ENCODE measurements at regions not wholly inside any gene's neighbourhood (a gene's known extent, or its start where the extent isn't known, plus 50 kb on each side); places are given as distances from the start of the nearest gene placed in this dataset.

DNA sequence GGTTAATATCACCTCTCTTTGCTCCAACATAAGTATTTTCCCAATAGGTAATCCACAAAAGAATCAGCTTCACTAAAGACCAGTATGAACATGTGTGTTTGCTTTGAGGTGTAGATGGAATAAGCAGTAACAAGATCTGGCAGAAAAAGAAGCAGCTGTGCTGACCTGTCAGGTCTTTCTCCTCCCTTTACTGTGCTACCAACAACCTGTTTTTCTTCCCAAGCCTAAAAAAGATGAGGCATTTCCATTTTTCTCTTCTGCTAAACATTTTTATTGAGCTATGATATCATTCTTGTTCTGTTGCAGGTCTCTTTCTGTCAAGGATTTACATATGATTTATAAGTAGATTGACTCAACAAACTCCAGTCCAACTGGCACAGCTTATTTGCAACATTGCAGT lies 315.2 kb upstream of the GLI3 start:
- Histone ChIP-seq H3K4me1 (no peaks in the 10 kb centered on the region), H3K9me3 (peaks cover 0 to 6% (median 0%) of the 10 kb centered on the region in 4 donors), H3K27me3 (no peaks in the 10 kb centered on the region), H3K36me3 (no peaks in the 10 kb centered on the region), H3K27ac (no peak overlapping the region), H3K4me3 (no peak overlapping the region)
- no peak for DNase-seq
- TF ChIP-seq CTCF (IDR thresholded peaks at IDR 0.05) (no peak), POLR2A (IDR thresholded peaks at IDR 0.05) (no peak)

GRCh38 chr7:42550706-42551470 lies 313.9 kb upstream of the GLI3 start:
- Histone ChIP-seq H3K9me3 (peaks cover 0 to 6% (median 0%) of the 10 kb centered on the region in 4 donors), H3K4me3 (no peak overlapping the region), H3K4me1 (no peaks in the 10 kb centered on the region), H3K36me3 (no peaks in the 10 kb centered on the region), H3K27me3 (no peaks in the 10 kb centered on the region), H3K27ac (no peak overlapping the region)
- no peak for TF ChIP-seq CTCF (IDR thresholded peaks at IDR 0.05)
- no peak for TF ChIP-seq POLR2A (IDR thresholded peaks at IDR 0.05)
- DNase-seq, result no peak

DNA sequence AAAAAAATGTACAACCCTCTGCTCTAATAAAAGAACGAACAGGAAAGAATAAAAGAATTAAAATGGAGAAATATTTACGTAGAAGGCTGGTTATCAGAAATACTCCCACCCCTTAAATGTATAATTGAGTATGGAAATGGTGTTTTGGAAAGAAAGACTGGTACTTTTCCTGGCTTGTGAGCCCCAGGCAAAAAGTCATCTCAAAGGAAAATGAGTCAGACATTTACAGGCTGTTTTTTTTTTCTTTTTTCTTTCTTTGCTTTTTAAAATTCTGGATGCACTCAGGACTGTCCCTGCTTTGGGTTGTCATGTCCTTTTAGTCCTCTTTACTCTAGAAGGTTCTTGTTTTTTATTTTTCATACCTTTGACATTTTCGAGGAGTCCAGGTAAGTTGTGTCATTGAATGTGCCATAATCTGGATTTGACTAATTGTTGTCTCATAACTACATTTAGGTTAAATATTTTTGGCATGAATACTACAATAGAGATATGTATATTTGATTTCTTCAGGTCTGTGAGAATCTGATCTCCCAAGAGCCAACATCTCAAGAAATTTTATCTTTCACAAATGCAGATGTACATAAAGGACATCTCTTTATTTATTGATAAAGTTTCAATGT lies 313.0 kb upstream of the GLI3 start:
- H3K4me1 ChIP-seq, result no peaks in the 10 kb centered on the region

GRCh38 chr7:42548816-42549611 lies 312.0 kb upstream of the GLI3 start:
- no peak overlapping the region for H3K4me3 ChIP-seq
- no peaks in the 10 kb centered on the region for H3K36me3 ChIP-seq
- no peak for TF ChIP-seq POLR2A (IDR thresholded peaks at IDR 0.05)
- TF ChIP-seq CTCF (IDR thresholded peaks at IDR 0.05), result no peak
- H3K4me1 ChIP-seq, result no peaks in the 10 kb centered on the region
- no peaks in the 10 kb centered on the region for H3K9me3 ChIP-seq
- no peak overlapping the region for H3K27ac ChIP-seq
- DNase-seq, result no peak
- H3K27me3 ChIP-seq, result no peaks in the 10 kb centered on the region

More for the DNA sequence above, 313.0 kb upstream of the GLI3 start:
- no peak for DNase-seq
- no peak overlapping the region for H3K27ac ChIP-seq
- H3K4me3 ChIP-seq, result no peak overlapping the region
- H3K27me3 ChIP-seq, result no peaks in the 10 kb centered on the region
- H3K36me3 ChIP-seq, result no peaks in the 10 kb centered on the region
- peaks cover 0 to 3% (median 0%) of the 10 kb centered on the region in 4 donors for H3K9me3 ChIP-seq
- TF ChIP-seq POLR2A (IDR thresholded peaks at IDR 0.05) (no peak), CTCF (IDR thresholded peaks at IDR 0.05) (no peak)

- DNase-seq, result no peak
- H3K27ac ChIP-seq, result no peak overlapping the region
- H3K4me1 ChIP-seq, result no peaks in the 10 kb centered on the region
- H3K9me3 ChIP-seq, result no peaks in the 10 kb centered on the region
- no peak overlapping the region for H3K4me3 ChIP-seq
- H3K36me3 ChIP-seq, result no peaks in the 10 kb centered on the region
- no peak for TF ChIP-seq CTCF (IDR thresholded peaks at IDR 0.05)
- TF ChIP-seq POLR2A (IDR thresholded peaks at IDR 0.05), result no peak
- H3K27me3 ChIP-seq, result no peaks in the 10 kb centered on the region
Observed at GRCh38 chr7:42545049-42545724, 308.2 kb upstream of the GLI3 start.

Data from Peyer's patch (tissue), 4 donors.